Breast epithelium (tissue), 4 donors: ENCODE measurements at regions not wholly inside any gene's neighbourhood (a gene's known extent, or its start where the extent isn't known, plus 50 kb on each side); places are given as distances from the start of the nearest gene placed in this dataset.

Source experiments
- DNase-seq, 2 donors: peaks; one replicate each; pipeline ENCODE4 v3.0.0-alpha.2; 2019; ENCODE audit warnings: low spot score in 2 of 2
- H3K27ac ChIP-seq, 2 donors: fragments of 200-600 bp; sonication (generic) in 1 of 2; one replicate each; pipeline ENCODE4 v1.5.1; 2016 to 2019; ENCODE audit warnings: mild to moderate bottlenecking in 1 of 2
- H3K27me3 ChIP-seq, 2 donors: fragments of 200-600 bp; sonication (generic) in 1 of 2; one replicate each; pipeline versions ENCODE4 v1.5.1 to v1.6.0; 2017 to 2019; ENCODE audit warnings: control low read depth in 1 of 2, mild to moderate bottlenecking in 1 of 2
- H3K36me3 ChIP-seq: fragments of 200-600 bp; one replicate; pipeline ENCODE4 v1.5.1; 2019
- H3K4me1 ChIP-seq, 2 donors: fragments of 200-600 bp; sonication (generic); one replicate each; pipeline ENCODE4 v1.5.1; 2016 to 2019; ENCODE audit warnings: control low read depth in 1 of 2
- H3K4me3 ChIP-seq, 3 donors: fragments of 200-600 bp; sonication (generic); 1 replicate in 2 of 3; 2 replicates in 1 of 3; pipeline ENCODE4 v1.5.1; 2016 to 2019; ENCODE audit warnings: mild to moderate bottlenecking in 3 of 3, moderate library complexity in 2 of 3
- H3K9me3 ChIP-seq, 2 donors: fragments of 200-600 bp; sonication (generic) in 1 of 2; one replicate each; pipeline ENCODE4 v1.5.1; 2016 to 2019; ENCODE audit warnings: control low read depth in 1 of 2
- CTCF ChIP-seq, 3 donors: fragments of 450-650 bp; IDR thresholded peaks; one replicate each; pipeline ENCODE4 v1.5.1; 2016 to 2017; ENCODE audit warnings: antibody characterized with exemption in 3 of 3, mild to moderate bottlenecking in 3 of 3, moderate library complexity in 3 of 3
- POLR2A ChIP-seq: fragments of 450-650 bp; IDR thresholded peaks from one replicate; pipeline ENCODE4 v1.6.1; 2016; ENCODE audit warnings: antibody characterized with exemption, mild to moderate bottlenecking, moderate library complexity
- POLR2AphosphoS5 ChIP-seq, 3 donors: sonication (generic); formaldehyde crosslinking; IDR thresholded peaks; one replicate each; pipeline ENCODE4 v1.6.1; 2017; ENCODE audit warnings: antibody characterized with exemption in 3 of 3
- intact Hi-C: fragments of 100-400 bp; cut with DNase I; formaldehyde crosslinking; loops from one replicate; pipeline ENCODE4 v1.15.1; 2023; ENCODE audit warnings: low total_unique reads

- Histone ChIP-seq H3K4me3 (no peak overlapping the region), H3K9me3 (no peaks in the 10 kb centered on the region), H3K36me3 (no peaks in the 10 kb centered on the region), H3K4me1 (no peaks in the 10 kb centered on the region), H3K27ac (no peak overlapping the region), H3K27me3 (no peaks in the 10 kb centered on the region)
- DNase-seq, result no peak
- intact Hi-C loops, result no loop called here
- no peak for TF ChIP-seq POLR2A
- no peak for TF ChIP-seq POLR2AphosphoS5 (IDR thresholded peaks at IDR 0.05)
- TF ChIP-seq CTCF (IDR thresholded peaks at IDR 0.05), result no peak
Measured at GRCh38 chr12:91889059-91889458, 256.6 kb downstream of the BTG1 start.

GRCh38 chr12:91887957-91888356 is 257.7 kb downstream of the BTG1 start:
- no peaks in the 10 kb centered on the region for H3K36me3 ChIP-seq
- TF ChIP-seq POLR2AphosphoS5 (IDR thresholded peaks at IDR 0.05) (no peak), CTCF (IDR thresholded peaks at IDR 0.05) (no peak), POLR2A (no peak)
- H3K4me1 ChIP-seq, result no peaks in the 10 kb centered on the region
- no peak overlapping the region for H3K27ac ChIP-seq
- H3K9me3 ChIP-seq, result no peaks in the 10 kb centered on the region
- no peaks in the 10 kb centered on the region for H3K27me3 ChIP-seq
- no peak overlapping the region for H3K4me3 ChIP-seq
- no peak for DNase-seq
- intact Hi-C loops, result no loop called here

- intact Hi-C loops, result no loop called here
Measured at GRCh38 chr12:91885851-91886731, 259.6 kb downstream of the BTG1 start.

GRCh38 chr12:91884230-91884629 is 261.4 kb downstream of the BTG1 start:
- Histone ChIP-seq H3K4me1 (no peaks in the 10 kb centered on the region), H3K27ac (no peak overlapping the region), H3K9me3 (no peaks in the 10 kb centered on the region), H3K27me3 (no peaks in the 10 kb centered on the region), H3K4me3 (no peak overlapping the region), H3K36me3 (no peaks in the 10 kb centered on the region)
- DNase-seq, result no peak
- intact Hi-C loops, result no loop called here
- TF ChIP-seq CTCF (IDR thresholded peaks at IDR 0.05) (no peak), POLR2A (no peak)

More at GRCh38 chr12:91885851-91886731, 259.6 kb downstream of the BTG1 start:
- Histone ChIP-seq H3K27me3 (no peaks in the 10 kb centered on the region), H3K4me1 (no peaks in the 10 kb centered on the region), H3K27ac (no peak overlapping the region), H3K4me3 (no peak overlapping the region), H3K9me3 (no peaks in the 10 kb centered on the region), H3K36me3 (no peaks in the 10 kb centered on the region)
- no peak for DNase-seq
- TF ChIP-seq POLR2A (no peak), POLR2AphosphoS5 (IDR thresholded peaks at IDR 0.05) (no peak), CTCF (IDR thresholded peaks at IDR 0.05) (no peak)

GRCh38 chr12:91883811-91884210 is 261.8 kb downstream of the BTG1 start:
- H3K4me1 ChIP-seq, result no peaks in the 10 kb centered on the region
- TF ChIP-seq POLR2A (no peak), POLR2AphosphoS5 (IDR thresholded peaks at IDR 0.05) (no peak), CTCF (IDR thresholded peaks at IDR 0.05) (no peak)
- H3K4me3 ChIP-seq, result no peak overlapping the region
- no peak for DNase-seq
- no peaks in the 10 kb centered on the region for H3K27me3 ChIP-seq
- intact Hi-C loops, result no loop called here
- no peak overlapping the region for H3K27ac ChIP-seq
- no peaks in the 10 kb centered on the region for H3K9me3 ChIP-seq
- no peaks in the 10 kb centered on the region for H3K36me3 ChIP-seq
